ENCODE measurements at regions not wholly inside any gene's neighbourhood (a gene's known extent, or its start where the extent isn't known, plus 50 kb on each side); places are given as distances from the start of the nearest gene placed in this dataset.

DNA sequence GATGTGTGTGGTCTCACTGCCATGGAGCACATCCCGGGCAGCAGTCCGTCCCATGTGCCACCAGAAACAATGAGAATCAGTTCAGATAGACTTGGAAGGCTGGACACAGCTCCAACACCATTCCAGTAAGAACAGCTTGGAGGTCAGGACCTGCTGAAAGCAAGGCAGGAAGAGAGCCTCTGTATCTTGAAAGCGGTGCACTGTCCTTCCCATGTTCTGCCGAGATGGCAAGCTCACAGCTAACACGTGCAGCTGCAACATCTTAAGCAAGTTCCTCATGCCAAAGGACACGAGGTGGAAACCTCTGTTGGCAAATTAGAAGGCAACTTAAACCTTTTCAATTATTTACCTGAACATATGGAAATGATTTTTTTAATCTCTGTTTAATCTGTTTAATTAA, 175.4 kb downstream of the DLEU7 start:
- Histone ChIP-seq H3K27ac (replicated peaks in 1 of 4) (no peak overlapping the region), H3K4me3 (no peak overlapping the region), H3K9me3 (peaks cover 0 to 4% (median 0%) of the 10 kb centered on the region in 4 donors), H3K4me1 (no peaks in the 10 kb centered on the region), H3K27me3 (no peaks in the 10 kb centered on the region), H3K36me3 (no peaks in the 10 kb centered on the region)
- WGBS, result 62% methylated on average over 4 of the region's 6 CpGs
- TF ChIP-seq POLR2A (IDR thresholded peaks at IDR 0.05; ENCODE audit: low read depth), result no peak
- no peak for TF ChIP-seq POLR2AphosphoS5 (IDR thresholded peaks at IDR 0.05)
- no peak for TF ChIP-seq CTCF (IDR thresholded peaks at IDR 0.05)
- no peak for TF ChIP-seq EP300 (IDR thresholded peaks at IDR 0.05)
- intact Hi-C loops (cut with DNase I), result no loop called here
- DNase-seq (ENCODE audit: extremely low spot score), result no peak

- Histone ChIP-seq H3K36me3 (no peaks in the 10 kb centered on the region), H3K9me3 (peaks cover 0 to 4% (median 0%) of the 10 kb centered on the region in 4 donors), H3K27ac (replicated peaks in 1 of 4) (no peak overlapping the region), H3K4me3 (no peak overlapping the region), H3K4me1 (no peaks in the 10 kb centered on the region), H3K27me3 (no peaks in the 10 kb centered on the region)
- TF ChIP-seq POLR2AphosphoS5 (IDR thresholded peaks at IDR 0.05) (no peak), POLR2A (IDR thresholded peaks at IDR 0.05; ENCODE audit: low read depth) (no peak), EP300 (IDR thresholded peaks at IDR 0.05) (no peak), CTCF (IDR thresholded peaks at IDR 0.05) (no peak)
- intact Hi-C loops (cut with DNase I), result no loop called here
- WGBS, result 66% methylated on average over 3 of the region's 3 CpGs
- no peak for DNase-seq (ENCODE audit: extremely low spot score)
These were observed 174.7 kb downstream of the DLEU7 start for GRCh38 chr13:50668691-50669271.

- Histone ChIP-seq H3K9me3 (peaks cover 0 to 4% (median 0%) of the 10 kb centered on the region in 4 donors), H3K27ac (replicated peaks in 1 of 4) (no peak overlapping the region), H3K27me3 (no peaks in the 10 kb centered on the region), H3K4me1 (peaks cover 0 to under 1% (median 0%) of the 10 kb centered on the region in 4 donors), H3K4me3 (no peak overlapping the region), H3K36me3 (no peaks in the 10 kb centered on the region)
- WGBS, result 90% methylated on average over 6 of the region's 8 CpGs
- no peak for TF ChIP-seq CTCF (IDR thresholded peaks at IDR 0.05)
- no peak for TF ChIP-seq EP300 (IDR thresholded peaks at IDR 0.05)
- TF ChIP-seq POLR2A (IDR thresholded peaks at IDR 0.05; ENCODE audit: low read depth), result no peak
- no peak for TF ChIP-seq POLR2AphosphoS5 (IDR thresholded peaks at IDR 0.05)
- intact Hi-C loops (cut with DNase I), result no loop called here
- DNase-seq (ENCODE audit: extremely low spot score), result no peak
These were observed 173.2 kb downstream of the DLEU7 start for GRCh38 chr13:50670272-50670671.

GRCh38 chr13:50670847-50671496, 172.5 kb downstream of the DLEU7 start:
- no peak overlapping the region for H3K4me3 ChIP-seq
- H3K27ac ChIP-seq (replicated peaks in 1 of 4), result no peak overlapping the region

More at GRCh38 chr13:50670847-50671496, 172.5 kb downstream of the DLEU7 start:
- Histone ChIP-seq H3K36me3 (no peaks in the 10 kb centered on the region), H3K4me1 (peaks cover 0 to 7% (median 3%) of the 10 kb centered on the region in 4 donors), H3K27me3 (no peaks in the 10 kb centered on the region), H3K9me3 (peaks cover 0 to 4% (median 0%) of the 10 kb centered on the region in 4 donors)
- TF ChIP-seq POLR2A (IDR thresholded peaks at IDR 0.05; ENCODE audit: low read depth), result no peak
- no peak for TF ChIP-seq POLR2AphosphoS5 (IDR thresholded peaks at IDR 0.05)
- TF ChIP-seq CTCF (IDR thresholded peaks at IDR 0.05), result no peak
- no peak for TF ChIP-seq EP300 (IDR thresholded peaks at IDR 0.05)
- 88% methylated on average over 4 of the region's 4 CpGs for WGBS
- intact Hi-C loops (cut with DNase I), result no loop called here
- no peak for DNase-seq (ENCODE audit: extremely low spot score)

All from esophagus muscularis mucosa (tissue), 4 donors.